ENCODE measurements at regions not wholly inside any gene's neighbourhood (a gene's known extent, or its start where the extent isn't known, plus 50 kb on each side); places are given as distances from the start of the nearest gene placed in this dataset.

GRCh38 chr3:43866529-43867353, 176.0 kb downstream of the ABHD5 start:
- peak; percentile 37 for DNase-seq (ENCODE audit: low read depth)

GRCh38 chr3:43867436-43868072, 176.8 kb downstream of the ABHD5 start:
- peak; percentile 27 for DNase-seq (ENCODE audit: low read depth)

- no peak for DNase-seq (ENCODE audit: low read depth)
Measured at GRCh38 chr3:43869491-43869890, 178.8 kb downstream of the ABHD5 start.

- no peak for DNase-seq (ENCODE audit: low read depth)
Measured at GRCh38 chr3:43870120-43870519, 179.4 kb downstream of the ABHD5 start.

GRCh38 chr3:43870844-43871626, 180.3 kb downstream of the ABHD5 start:
- no peak for DNase-seq (ENCODE audit: low read depth)

GRCh38 chr3:43871627-43872245, 181.0 kb downstream of the ABHD5 start:
- no peak for DNase-seq (ENCODE audit: low read depth)

GRCh38 chr3:43872301-43872700, 181.6 kb downstream of the ABHD5 start:
- DNase-seq (ENCODE audit: low read depth) = peak; percentile 52

- DNase-seq (ENCODE audit: low read depth) = no peak
Measured at GRCh38 chr3:43872901-43873300, 182.2 kb downstream of the ABHD5 start.

- DNase-seq (ENCODE audit: low read depth) = no peak
Measured at GRCh38 chr3:43873723-43874122, 183.0 kb downstream of the ABHD5 start.

GRCh38 chr3:43874290-43874689, 183.6 kb downstream of the ABHD5 start:
- DNase-seq (ENCODE audit: low read depth) = no peak

GRCh38 chr3:43874731-43875130, 184.0 kb downstream of the ABHD5 start:
- DNase-seq (ENCODE audit: low read depth) = no peak

- DNase-seq (ENCODE audit: low read depth) = no peak
Measured at GRCh38 chr3:43876648-43877047, 185.9 kb downstream of the ABHD5 start.

- no peak for DNase-seq (ENCODE audit: low read depth)
Measured at GRCh38 chr3:43879166-43879565, 188.4 kb downstream of the ABHD5 start.

GRCh38 chr3:43882976-43883680, 192.4 kb downstream of the ABHD5 start:
- no peak for DNase-seq (ENCODE audit: low read depth)

GRCh38 chr3:43883729-43884396, 193.1 kb downstream of the ABHD5 start:
- DNase-seq (ENCODE audit: low read depth) = no peak

- no peak for DNase-seq (ENCODE audit: low read depth)
Measured at GRCh38 chr3:43884581-43884980, 193.8 kb downstream of the ABHD5 start.

GRCh38 chr3:43885908-43886618, 195.3 kb downstream of the ABHD5 start:
- DNase-seq (ENCODE audit: low read depth) = no peak

- DNase-seq (ENCODE audit: low read depth) = no peak
Measured at GRCh38 chr3:43892061-43892460, 201.3 kb downstream of the ABHD5 start.

- DNase-seq (ENCODE audit: low read depth) = no peak
Measured at GRCh38 chr3:43892526-43892925, 201.8 kb downstream of the ABHD5 start.

GRCh38 chr3:43893727-43894126, 203.0 kb downstream of the ABHD5 start:
- DNase-seq (ENCODE audit: low read depth) = no peak

Data from fibroblast of the conjunctiva (primary cell).